SK-N-SH (cell line): ENCODE measurements at regions not wholly inside any gene's neighbourhood (a gene's known extent, or its start where the extent isn't known, plus 50 kb on each side); places are given as distances from the start of the nearest gene placed in this dataset.

Source experiments
- CTCF ChIA-PET: fragments of 300-600, 350-600 bp; formaldehyde crosslinking; extraction: SDS; loops from one replicate; lab custom pipeline; 2021; lab: Yijun Ruan, JAX
- POLR2A ChIA-PET: fragments of 350-600 bp; sonication (Branson Sonifier 250); formaldehyde crosslinking; extraction: SDS; loops from one replicate; lab custom pipeline; 2020; ENCODE audit warnings: antibody characterized with exemption, inconsistent platforms; lab: Yijun Ruan, JAX
- DNase-seq: peaks from one replicate; pipeline ENCODE4 v3.0.0; 2012
- H2AFZ ChIP-seq: fragments of 200-600 bp; sonication (generic); 2 replicates; pipeline ENCODE4 v1.8.1; 2016; ENCODE audit warnings: antibody characterized with exemption, mild to moderate bottlenecking, low read depth
- H3F3A ChIP-seq: fragments of 200-600 bp; sonication (generic); replicated peaks from 2 replicates; pipeline ENCODE3; 2016; ENCODE audit warnings: antibody characterized with exemption, mild to moderate bottlenecking; ENCODE audit not compliant: insufficient read depth
- H3K27ac ChIP-seq, 2 experiments: fragments of 200-500 bp in 1 of 2; fragments of 200-600 bp in 1 of 2; sonication (Bioruptor generic) in 1 of 2; sonication (generic), shearing (Covaris generic) in 1 of 2; 2 replicates each; pipeline versions ENCODE4 v1.5.1 to v1.6.1; 2014 to 2016; ENCODE audit warnings: low read depth in 2 of 2, inconsistent platforms in 1 of 2, low read length in 1 of 2, mild to moderate bottlenecking in 1 of 2, mixed read lengths in 1 of 2
- H3K27me3 ChIP-seq: fragments of 200-600 bp; sonication (generic), shearing (Covaris generic); 2 replicates; pipeline ENCODE4 v1.6.1; 2016; ENCODE audit warnings: mixed run types; ENCODE audit not compliant: insufficient read depth
- H3K36me3 ChIP-seq, 2 experiments: fragments of 200-500 bp in 1 of 2; fragments of 200-600 bp in 1 of 2; sonication (Bioruptor generic) in 1 of 2; sonication (generic) in 1 of 2; replicated peaks in 1 of 2; 2 replicates each; pipeline versions ENCODE3 to v1.5.1; 2014 to 2016; ENCODE audit warnings: low read length in 1 of 2, mild to moderate bottlenecking in 1 of 2; ENCODE audit not compliant: insufficient read depth in 2 of 2, control insufficient read depth in 1 of 2
- H3K4me1 ChIP-seq, 2 experiments: fragments of 200-500 bp in 1 of 2; fragments of 200-600 bp in 1 of 2; sonication (Bioruptor generic) in 1 of 2; sonication (generic), shearing (Covaris generic) in 1 of 2; 2 replicates each; pipeline versions ENCODE4 v1.5.1 to v1.6.1; 2014 to 2016; ENCODE audit warnings: low read depth in 1 of 2, low read length in 1 of 2, mixed run types in 1 of 2; ENCODE audit not compliant: insufficient read depth in 2 of 2, control insufficient read depth in 1 of 2
- H3K4me2 ChIP-seq: fragments of 200-600 bp; sonication (generic), shearing (Covaris generic); 2 replicates; pipeline ENCODE4 v1.6.1; 2017; ENCODE audit warnings: mixed run types
- H3K4me3 ChIP-seq, 2 experiments: fragments of 200-500 bp in 1 of 2; fragments of 200-600 bp in 1 of 2; sonication (Bioruptor generic) in 1 of 2; sonication (generic), shearing (Covaris generic) in 1 of 2; 2 replicates each; pipeline versions ENCODE4 v1.5.1 to v1.8.1; 2014 to 2016; ENCODE audit warnings: low read depth in 2 of 2, inconsistent platforms in 1 of 2, low read length in 1 of 2, mild to moderate bottlenecking in 1 of 2, mixed read lengths in 1 of 2, moderate library complexity in 1 of 2
- H3K79me2 ChIP-seq: fragments of 200-600 bp; sonication (generic); 2 replicates; pipeline ENCODE4 v1.8.1; 2017; ENCODE audit warnings: mild to moderate bottlenecking; ENCODE audit not compliant: insufficient read depth
- H3K9ac ChIP-seq: fragments of 200-600 bp; sonication (generic); 2 replicates; pipeline ENCODE4 v1.6.1; 2017; ENCODE audit warnings: mixed run types
- H3K9me2 ChIP-seq: fragments of 200-600 bp; sonication (generic); 2 replicates; pipeline ENCODE4 v1.6.1; 2017; ENCODE audit warnings: mixed run types
- H3K9me3 ChIP-seq: fragments of 200-600 bp; sonication (generic); 2 replicates; pipeline ENCODE4 v1.6.1; 2017; ENCODE audit warnings: mixed run types, mild to moderate bottlenecking, moderate library complexity
- H4K20me1 ChIP-seq: fragments of 200-600 bp; sonication (generic); 2 replicates; pipeline ENCODE4 v1.6.1; 2017; ENCODE audit warnings: mild to moderate bottlenecking, mixed run types; ENCODE audit not compliant: insufficient read depth
- CTCF ChIP-seq: fragments of 200-600 bp; sonication (generic); IDR thresholded peaks from 2 replicates; pipeline ENCODE4 v1.6.1; 2017; ENCODE audit warnings: antibody characterized with exemption, mild to moderate bottlenecking, moderate library complexity
- ELF1 ChIP-seq: IDR thresholded peaks from 2 replicates; pipeline ENCODE4 v1.4.0; 2012
- EP300 ChIP-seq, 2 experiments: IDR thresholded peaks; 2 replicates each; pipeline versions ENCODE4 v1.4.0 to v1.6.1; 2012; ENCODE audit warnings: borderline replicate concordance in 1 of 2, low read depth in 1 of 2, low read length in 1 of 2
- EZH2phosphoT487 ChIP-seq: fragments of 200-600 bp; sonication (generic); IDR thresholded peaks from 2 replicates; pipeline ENCODE4 v1.6.1; 2017; ENCODE audit warnings: low read depth, mixed run types, mild to moderate bottlenecking, antibody characterized with exemption, moderate library complexity, borderline replicate concordance
- FOSL2 ChIP-seq: IDR thresholded peaks from 2 replicates; pipeline ENCODE4 v1.4.0; 2012; ENCODE audit warnings: low read depth, mild to moderate bottlenecking, moderate library complexity, borderline replicate concordance
- MAX ChIP-seq: IDR thresholded peaks from 2 replicates; pipeline ENCODE4 v1.4.0; 2012; ENCODE audit warnings: low read depth
- MEF2A ChIP-seq: IDR thresholded peaks from 2 replicates; pipeline ENCODE4 v1.4.0; 2012; ENCODE audit warnings: low read depth, borderline replicate concordance
- PBX3 ChIP-seq: IDR thresholded peaks from 2 replicates; pipeline ENCODE4; 2012
- TAF1 ChIP-seq: IDR thresholded peaks from 2 replicates; pipeline ENCODE4 v1.6.1; 2012; ENCODE audit warnings: low read depth, mild to moderate bottlenecking, low read length, moderate library complexity, borderline replicate concordance
- ZBTB33 ChIP-seq: IDR thresholded peaks from 2 replicates; pipeline ENCODE4 v1.4.0; 2012; ENCODE audit warnings: low read depth, borderline replicate concordance
- WGBS: methylation state at CpG from one replicate; pipeline ENCODE4 v1.1.6; 2017; ENCODE audit warnings: low lambda C conversion rate; 5-methylcytosine and 5-hydroxymethylcytosine counted together
- TF ChIP-seq, protein P1 (sequence below): fragments of 150-350 bp; IDR thresholded peaks from 2 replicates; pipeline ENCODE4 v1.6.1; 2016; ENCODE audit warnings: mild to moderate bottlenecking, low read depth, low read length

GRCh38 chr5:169442913-169443784 lies 140.4 kb upstream of the SPDL1 start:
- H3K36me3 ChIP-seq: no peaks in the 10 kb centered on the region
- TF ChIP-seq ZBTB33: no peak
- no peak overlapping the region for H3K27ac ChIP-seq
- ChIA-PET CTCF (no interaction called here), POLR2A (no interaction called here)
- H3K4me1 ChIP-seq: no peaks in the 10 kb centered on the region
- H3F3A ChIP-seq: no peaks in the 10 kb centered on the region
- no peak overlapping the region for H3K4me2 ChIP-seq
- no peak overlapping the region for H3K9ac ChIP-seq
- DNase-seq: no peak
- H2AFZ ChIP-seq: no peak overlapping the region
- no peaks in the 10 kb centered on the region for H3K79me2 ChIP-seq
- no peak overlapping the region for H3K4me3 ChIP-seq
- 79% methylated on average over 9 of the region's 9 CpGs for WGBS
- no peaks in the 10 kb centered on the region for H4K20me1 ChIP-seq
- H3K9me3 ChIP-seq: no peaks in the 10 kb centered on the region
- H3K9me2 ChIP-seq: no peaks in the 10 kb centered on the region
- H3K27me3 ChIP-seq: no peaks in the 10 kb centered on the region

DNA sequence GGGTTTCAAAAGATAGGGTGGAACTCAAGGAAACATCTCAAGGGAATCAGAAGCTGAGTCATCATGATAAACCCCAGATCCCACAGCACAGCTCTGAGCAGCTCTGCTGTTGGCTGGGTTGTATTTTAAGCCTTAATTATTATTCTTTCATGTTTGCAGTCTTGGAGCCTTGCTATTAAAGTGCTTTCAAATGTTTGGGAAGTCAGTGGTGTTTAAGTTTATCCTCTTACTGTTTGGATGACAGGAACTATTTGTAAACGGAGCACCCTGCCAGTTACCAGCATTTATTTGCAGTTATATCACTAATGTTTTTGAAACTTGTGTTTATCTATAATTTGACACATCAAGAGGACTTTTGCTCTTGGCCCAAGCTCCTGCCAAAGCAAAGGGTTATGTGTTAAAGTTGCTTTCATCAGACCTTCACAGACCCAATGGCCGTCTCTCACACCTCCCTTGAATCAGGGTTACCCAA lies 141.1 kb upstream of the SPDL1 start:
- 83% methylated on average over 2 of the region's 2 CpGs for WGBS
- Histone ChIP-seq H4K20me1 (no peaks in the 10 kb centered on the region), H3K9ac (no peak overlapping the region), H3K27me3 (no peaks in the 10 kb centered on the region), H3K36me3 (no peaks in the 10 kb centered on the region), H3F3A (no peaks in the 10 kb centered on the region), H3K9me3 (no peaks in the 10 kb centered on the region), H3K79me2 (no peaks in the 10 kb centered on the region), H3K4me1 (no peaks in the 10 kb centered on the region), H3K27ac (no peak overlapping the region), H3K9me2 (no peaks in the 10 kb centered on the region), H3K4me2 (no peak overlapping the region), H2AFZ (no peak overlapping the region), H3K4me3 (no peak overlapping the region)
- ChIA-PET CTCF (interaction anchor here (1.0 kb wide), 1 partner anchor 455 kb away, joined by 3 read pairs; no protein-coding TSS in a partner anchor), POLR2A (no interaction called here)
- no peak for DNase-seq
- TF ChIP-seq FOSL2: peak; percentile 15; the same call in 1 of the 2 replicates
- no peak for TF ChIP-seq PBX3

- TF ChIP-seq EP300 (IDR thresholded peaks at IDR 0.05; ENCODE audit: borderline replicate concordance in 1 of 2, low read depth in 1 of 2, low read length in 1 of 2) (no peak), MAX (no peak), CTCF (no peak), TAF1 (no peak), EZH2phosphoT487 (no peak), MEF2A (no peak), ELF1 (no peak)
- TF ChIP-seq, protein P1, sequence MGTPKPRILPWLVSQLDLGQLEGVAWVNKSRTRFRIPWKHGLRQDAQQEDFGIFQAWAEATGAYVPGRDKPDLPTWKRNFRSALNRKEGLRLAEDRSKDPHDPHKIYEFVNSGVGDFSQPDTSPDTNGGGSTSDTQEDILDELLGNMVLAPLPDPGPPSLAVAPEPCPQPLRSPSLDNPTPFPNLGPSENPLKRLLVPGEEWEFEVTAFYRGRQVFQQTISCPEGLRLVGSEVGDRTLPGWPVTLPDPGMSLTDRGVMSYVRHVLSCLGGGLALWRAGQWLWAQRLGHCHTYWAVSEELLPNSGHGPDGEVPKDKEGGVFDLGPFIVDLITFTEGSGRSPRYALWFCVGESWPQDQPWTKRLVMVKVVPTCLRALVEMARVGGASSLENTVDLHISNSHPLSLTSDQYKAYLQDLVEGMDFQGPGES: no peak
- whole genome bisulfite sequencing: 81% methylated on average over 3 of the region's 3 CpGs
- no peak overlapping the region for H2AFZ ChIP-seq
- ChIA-PET CTCF (interaction anchor here (1.0 kb wide), 1 partner anchor 18 kb away, joined by 3 read pairs; no protein-coding TSS in a partner anchor), POLR2A (no interaction called here)
- H3F3A ChIP-seq: no peaks in the 10 kb centered on the region
- no peak overlapping the region for H3K27ac ChIP-seq
- no peak overlapping the region for H3K4me3 ChIP-seq
- no peaks in the 10 kb centered on the region for H3K4me1 ChIP-seq
- H3K4me2 ChIP-seq: no peak overlapping the region
- H4K20me1 ChIP-seq: no peaks in the 10 kb centered on the region
- no peaks in the 10 kb centered on the region for H3K79me2 ChIP-seq
- no peaks in the 10 kb centered on the region for H3K27me3 ChIP-seq
- no peak overlapping the region for H3K9ac ChIP-seq
- no peaks in the 10 kb centered on the region for H3K9me2 ChIP-seq
- no peaks in the 10 kb centered on the region for H3K36me3 ChIP-seq
- no peaks in the 10 kb centered on the region for H3K9me3 ChIP-seq
- DNase-seq: no peak
Measured at GRCh38 chr5:169440107-169440705, 139.3 kb upstream of the SLIT3 start.
